H1 (cell line): ENCODE measurements at regions not wholly inside any gene's neighbourhood (a gene's known extent, or its start where the extent isn't known, plus 50 kb on each side); places are given as distances from the start of the nearest gene placed in this dataset.

ENCODE experiments used
- CTCF ChIA-PET: fragments of 300-600 bp; sonication (Branson Sonifier 250); formaldehyde crosslinking; loops from one replicate; lab custom pipeline; 2021; ENCODE audit not compliant: partially characterized antibody; lab: Charles Lee
- POLR2A ChIA-PET: fragments of 300-600 bp; sonication (Branson Sonifier 250); formaldehyde crosslinking; loops from one replicate; lab custom pipeline; 2021; ENCODE audit warnings: inconsistent platforms; ENCODE audit not compliant: partially characterized antibody; lab: Charles Lee
- DNase-seq, 2 experiments: peaks; one replicate each; pipeline versions ENCODE4 v3.0.0 to v3.0.0-alpha.2; 2010 to 2022; ENCODE audit warnings: low spot score in 2 of 2, low read depth in 1 of 2, mixed read lengths in 1 of 2
- FAIRE-seq: peaks from 2 replicates; lab custom pipeline; 2011; peaks lifted over from hg19 to GRCh38; lab: Jason Lieb, UNC
- H2AFZ ChIP-seq: 2 replicates; pipeline ENCODE4 v1.8.1; 2012; ENCODE audit warnings: low read length, inconsistent platforms
- H2AK5ac ChIP-seq: 2 replicates; pipeline ENCODE4 v1.6.1; 2013; ENCODE audit warnings: low read depth, low read length
- H2BK120ac ChIP-seq: replicated peaks from 2 replicates; pipeline ENCODE3; 2013; ENCODE audit warnings: low read depth, low read length, inconsistent platforms
- H2BK12ac ChIP-seq: 2 replicates; pipeline ENCODE4 v1.6.1; 2013; ENCODE audit warnings: low read depth, low read length
- H2BK15ac ChIP-seq: 2 replicates; pipeline ENCODE4 v1.6.1; 2013; ENCODE audit warnings: low read length
- H2BK20ac ChIP-seq: 2 replicates; pipeline ENCODE4 v1.6.1; 2013; ENCODE audit warnings: low read length
- H2BK5ac ChIP-seq: 2 replicates; pipeline ENCODE4 v1.6.1; 2013; ENCODE audit warnings: low read depth, low read length
- H3K14ac ChIP-seq: 2 replicates; pipeline ENCODE4 v1.6.1; 2013; ENCODE audit warnings: inconsistent platforms; ENCODE audit not compliant: insufficient read length
- H3K18ac ChIP-seq: 2 replicates; pipeline ENCODE4 v1.6.1; 2013; ENCODE audit warnings: low read length; ENCODE audit errors: extremely low read depth
- H3K23ac ChIP-seq: 2 replicates; pipeline ENCODE4 v1.6.1; 2013; ENCODE audit warnings: inconsistent platforms; ENCODE audit not compliant: insufficient read length
- H3K23me2 ChIP-seq: 2 replicates; pipeline ENCODE4 v1.6.1; 2013; ENCODE audit warnings: low read depth, low read length
- H3K27ac ChIP-seq: 2 replicates; pipeline ENCODE4 v1.6.1; 2011; ENCODE audit warnings: low read depth, low read length, inconsistent platforms
- H3K27me3 ChIP-seq, 4 experiments: replicated peaks in 1 of 4; 1 replicate in 1 of 4; 2 replicates in 3 of 4; pipeline versions ENCODE4 v1.6.1 to v1.8.1; 2011 to 2013; ENCODE audit warnings: low read length in 3 of 4, mild to moderate bottlenecking in 3 of 4, inconsistent platforms in 2 of 4, mixed read lengths in 2 of 4, moderate library complexity in 1 of 4; ENCODE audit not compliant: control insufficient read depth in 3 of 4, insufficient read depth in 3 of 4; ENCODE audit errors: extremely low read depth in 1 of 4
- H3K36me3 ChIP-seq, 4 experiments: 2 replicates each; pipeline versions ENCODE4 v1.6.1 to v1.8.1; 2011 to 2013; ENCODE audit warnings: mild to moderate bottlenecking in 4 of 4, low read length in 3 of 4, moderate library complexity in 2 of 4, control low read depth in 1 of 4, inconsistent platforms in 1 of 4; ENCODE audit not compliant: insufficient read depth in 4 of 4, control insufficient read depth in 2 of 4
- H3K4ac ChIP-seq: replicated peaks from 2 replicates; pipeline ENCODE3; 2013; ENCODE audit warnings: low read length, low read depth, mixed read lengths, inconsistent platforms; ENCODE audit not compliant: insufficient read length
- H3K4me1 ChIP-seq, 4 experiments: replicated peaks in 1 of 4; 1 replicate in 1 of 4; 2 replicates in 3 of 4; pipeline versions ENCODE4 v1.6.1 to v1.8.1; 2011 to 2013; ENCODE audit warnings: low read length in 3 of 4, inconsistent platforms in 2 of 4, mixed read lengths in 1 of 4; ENCODE audit not compliant: insufficient read depth in 4 of 4, control insufficient read depth in 3 of 4
- H3K4me2 ChIP-seq, 2 experiments: 2 replicates each; pipeline versions ENCODE4 v1.6.1 to v1.8.1; 2011 to 2013; ENCODE audit warnings: low read depth in 2 of 2, low read length in 2 of 2, control low read depth in 1 of 2, inconsistent platforms in 1 of 2, mild to moderate bottlenecking in 1 of 2; ENCODE audit not compliant: insufficient read depth in 1 of 2
- H3K4me3 ChIP-seq, 4 experiments: fragments of 200-600, 300-600 bp in 1 of 4; sonication (generic), shearing (Covaris generic), sonication (Bioruptor Twin) in 1 of 4; 2 replicates each; pipeline versions ENCODE4 v1.5.1 to v1.8.1; 2011 to 2016; ENCODE audit warnings: low read length in 4 of 4, low read depth in 3 of 4, control low read depth in 2 of 4, inconsistent platforms in 2 of 4, mild to moderate bottlenecking in 2 of 4, mixed read lengths in 1 of 4, moderate library complexity in 1 of 4; ENCODE audit not compliant: insufficient read depth in 2 of 4; ENCODE audit errors: extremely low read depth in 1 of 4
- H3K56ac ChIP-seq: replicated peaks from 2 replicates; pipeline ENCODE3; 2013; ENCODE audit warnings: low read depth, mild to moderate bottlenecking, mixed read lengths, low read length, inconsistent platforms; ENCODE audit not compliant: insufficient read length
- H3K79me1 ChIP-seq: 2 replicates; pipeline ENCODE4 v1.6.1; 2013; ENCODE audit warnings: low read depth, low read length, control low read depth
- H3K79me2 ChIP-seq, 2 experiments: 2 replicates each; pipeline versions ENCODE4 v1.6.1 to v1.8.1; 2012 to 2013; ENCODE audit warnings: low read length in 2 of 2, mild to moderate bottlenecking in 2 of 2, inconsistent platforms in 1 of 2; ENCODE audit not compliant: insufficient read depth in 2 of 2, control insufficient read depth in 1 of 2
- H3K9ac ChIP-seq, 4 experiments: replicated peaks in 1 of 4; 1 replicate in 1 of 4; 2 replicates in 3 of 4; pipeline versions ENCODE4 v1.6.1 to v1.8.1; 2011 to 2013; ENCODE audit warnings: low read depth in 3 of 4, low read length in 3 of 4, control low read depth in 2 of 4, mild to moderate bottlenecking in 2 of 4, moderate library complexity in 2 of 4, inconsistent platforms in 1 of 4; ENCODE audit errors: extremely low read depth in 1 of 4
- H3K9me3 ChIP-seq, 2 experiments: 2 replicates each; pipeline versions ENCODE4 v1.6.1 to v1.8.1; 2012 to 2013; ENCODE audit warnings: mild to moderate bottlenecking in 2 of 2, moderate library complexity in 2 of 2, control low read depth in 1 of 2, inconsistent platforms in 1 of 2, low read depth in 1 of 2, low read length in 1 of 2, mixed read lengths in 1 of 2; ENCODE audit not compliant: insufficient read depth in 2 of 2
- H4K20me1 ChIP-seq, 2 experiments: replicated peaks in 1 of 2; 2 replicates each; pipeline versions ENCODE3 to v1.8.1; 2011 to 2013; ENCODE audit warnings: inconsistent platforms in 2 of 2, low read length in 2 of 2, mild to moderate bottlenecking in 1 of 2; ENCODE audit not compliant: insufficient read depth in 2 of 2, control insufficient read depth in 1 of 2
- H4K5ac ChIP-seq: 2 replicates; pipeline ENCODE4 v1.6.1; 2013; ENCODE audit warnings: low read length, low read depth, mixed read lengths, inconsistent platforms; ENCODE audit not compliant: insufficient read length
- H4K8ac ChIP-seq: 2 replicates; pipeline ENCODE4 v1.8.0; 2013; ENCODE audit warnings: mild to moderate bottlenecking, moderate library complexity, low read length, inconsistent platforms; ENCODE audit not compliant: insufficient read depth; ENCODE audit errors: extremely low read depth
- H4K91ac ChIP-seq: replicated peaks from 2 replicates; pipeline ENCODE3; 2013; ENCODE audit warnings: low read length, mixed read lengths, inconsistent platforms; ENCODE audit not compliant: insufficient read length
- E2F6 ChIP-seq: IDR thresholded peaks from 2 replicates; pipeline ENCODE4 v1.6.1; 2012; ENCODE audit warnings: inconsistent platforms
- FOSL1 ChIP-seq: IDR thresholded peaks from 2 replicates; pipeline ENCODE4 v1.6.1; 2011; ENCODE audit warnings: mild to moderate bottlenecking, low read depth, low read length, moderate library complexity; ENCODE audit not compliant: insufficient read depth
- GTF2F1 ChIP-seq: IDR thresholded peaks from 2 replicates; pipeline ENCODE4 v1.6.1; 2012; ENCODE audit warnings: low read depth, low read length, improper control_type of control experiment, borderline replicate concordance
- MAFK ChIP-seq: IDR thresholded peaks from 2 replicates; pipeline ENCODE4 v1.6.1; 2012; ENCODE audit warnings: low read depth, mild to moderate bottlenecking, improper control_type of control experiment, low read length
- RAD21 ChIP-seq, 2 experiments: IDR thresholded peaks in 1 of 2; conservative IDR thresholded peaks in 1 of 2; 2 replicates each; pipeline ENCODE4 v1.6.1; 2011; ENCODE audit warnings: low read depth in 2 of 2, low read length in 2 of 2, improper control_type of control experiment in 1 of 2, inconsistent platforms in 1 of 2, mild to moderate bottlenecking in 1 of 2, moderate library complexity in 1 of 2
- WGBS, 2 experiments: shearing (Covaris generic) in 1 of 2; methylation state at CpG; one replicate each; pipeline versions ENCODE4 v1.1.6 to v1.1.7; 2013 to 2015; ENCODE audit warnings: low lambda C conversion rate in 2 of 2, mixed read lengths in 2 of 2, inconsistent platforms in 1 of 2, low coverage in 1 of 2, missing lambda C conversion rate in 1 of 2; ENCODE audit not compliant: insufficient replicate concordance in 2 of 2, insufficient coverage in 1 of 2, insufficient read length in 1 of 2; ENCODE audit errors: extremely low coverage in 1 of 2, missing lambda C conversion rate in 1 of 2; 5-methylcytosine and 5-hydroxymethylcytosine counted together

GRCh38 chr15:96581371-96581770 lies 250.9 kb downstream of the NR2F2 start:
- Histone ChIP-seq H3K9ac (no peak overlapping the region), H3K18ac (no peak overlapping the region), H3K4me1 (peaks cover 0 to 2% (median under 1%) of the 10 kb centered on the region in 4 experiments; a peak in 4 of 7 replicates), H4K20me1 (no peaks in the 10 kb centered on the region), H2BK20ac (no peak overlapping the region), H4K5ac (no peak overlapping the region), H3K14ac (no peak overlapping the region), H2BK12ac (no peak overlapping the region), H3K79me2 (no peaks in the 10 kb centered on the region), H4K91ac (no peak overlapping the region), H4K8ac (no peak overlapping the region), H2BK5ac (no peak overlapping the region), H3K4me3 (no peak overlapping the region), H3K4ac (no peak overlapping the region), H2BK120ac (no peak overlapping the region), H3K27ac (no peak overlapping the region), H3K56ac (no peak overlapping the region), H3K27me3 (no peaks in the 10 kb centered on the region; a peak in 1 of 7 replicates), H2BK15ac (no peak overlapping the region), H3K23ac (no peak overlapping the region), H2AFZ (no peak overlapping the region), H2AK5ac (no peak overlapping the region), H3K36me3 (no peaks in the 10 kb centered on the region), H3K4me2 (no peak overlapping the region), H3K23me2 (no peaks in the 10 kb centered on the region), H3K9me3 (no peaks in the 10 kb centered on the region), H3K79me1 (no peaks in the 10 kb centered on the region)
- DNase-seq: no peak
- WGBS, 2 experiments: 91% methylated on average over 11 of the region's 11 CpGs; no CpG with 5 or more reads in 1 of the 2 experiments
- ChIA-PET POLR2A (no interaction called here), CTCF (no interaction called here)
- TF ChIP-seq E2F6 (no peak), MAFK (no peak), GTF2F1 (no peak), RAD21 (IDR thresholded peaks at IDR 0.05 in 1 of 2, conservative IDR thresholded peaks at IDR 0.05 in 1 of 2; ENCODE audit: low read depth in 2 of 2, low read length in 2 of 2) (no peak), FOSL1 (no peak)
- no peak for FAIRE-seq
